Cardiac septum (tissue), 1 donor: ENCODE measurements at regions not wholly inside any gene's neighbourhood (a gene's known extent, or its start where the extent isn't known, plus 50 kb on each side); places are given as distances from the start of the nearest gene placed in this dataset.
"Not testable (repeated sequence)": the region's sequence is repeated elsewhere in the genome, so short reads cannot be mapped to it uniquely, and the experiment has no call there.

Source experiments
- DNase-seq: peaks from one replicate; pipeline ENCODE4 v3.0.0-alpha.2; 2020; ENCODE audit warnings: low spot score
- intact Hi-C: fragments of 100-400 bp; cut with DNase I; formaldehyde crosslinking; loops from one replicate; pipeline ENCODE4 v1.14.0; 2022
- donor health status: DM: no; HTN: no; CAD: no.

- DNase-seq: no peak
- intact Hi-C loops: no loop called here
These were observed 256.8 kb upstream of the RGMB start for GRCh38 chr5:98516701-98517100.

DNA sequence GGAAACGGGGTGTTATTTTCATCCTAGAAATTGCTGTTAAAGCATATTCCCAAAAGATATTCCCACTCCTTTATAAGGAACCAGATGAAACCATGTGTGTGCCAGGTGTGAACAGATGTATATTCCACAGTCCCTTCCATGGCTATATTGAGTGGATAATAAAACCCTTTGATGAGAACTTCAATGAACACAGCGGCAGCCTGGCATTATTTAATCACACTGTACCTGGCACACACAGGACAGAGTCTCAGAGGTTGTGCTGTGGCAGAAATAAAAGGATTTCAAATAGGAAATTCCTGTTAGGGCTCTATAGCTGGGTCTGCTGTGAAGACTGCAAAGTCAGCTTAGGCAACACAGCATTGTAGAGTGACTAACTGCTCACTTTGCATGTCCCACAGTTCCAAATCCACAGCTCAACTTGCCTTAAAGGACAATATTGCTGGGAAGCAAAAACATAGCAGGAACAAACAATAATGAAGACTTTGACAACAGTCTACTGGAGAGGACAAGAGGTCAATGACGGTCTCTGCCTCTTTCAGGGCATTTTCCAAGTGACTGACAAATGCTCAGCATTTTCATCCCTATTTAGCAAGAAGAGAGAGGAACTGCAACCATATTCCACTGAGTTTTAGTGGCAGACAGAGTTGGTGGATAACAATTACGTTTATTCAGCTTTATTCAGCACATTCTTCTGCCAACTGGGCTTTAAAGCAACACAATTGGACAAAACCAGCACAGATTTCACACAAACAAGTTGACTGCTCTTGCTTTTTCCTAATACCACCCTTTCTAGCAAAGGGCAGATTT is 255.7 kb upstream of the RGMB start:
- intact Hi-C loops: no loop called here
- no peak for DNase-seq

GRCh38 chr5:98518754-98519153 is 254.7 kb upstream of the RGMB start:
- DNase-seq: no peak
- intact Hi-C loops: no loop called here

DNA sequence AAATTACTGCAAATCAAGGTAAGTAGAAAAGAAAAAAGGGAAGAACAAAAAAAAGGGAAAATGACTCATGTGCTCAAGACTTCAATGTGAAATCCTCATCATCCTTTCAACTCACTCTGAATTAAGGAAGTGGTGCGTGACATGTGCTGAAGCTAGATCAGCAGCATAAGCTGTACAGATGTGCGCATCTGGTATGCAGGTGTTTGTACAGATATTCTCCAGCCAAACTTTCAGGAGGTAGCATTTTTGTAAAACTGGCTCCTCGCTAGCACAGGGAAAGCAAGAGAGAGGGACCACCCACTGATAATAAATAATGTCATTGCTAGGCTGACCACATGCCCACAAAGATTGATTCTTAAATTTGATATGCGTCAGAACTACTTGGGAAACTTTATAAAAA is 253.9 kb upstream of the RGMB start:
- no peak for DNase-seq
- intact Hi-C loops: no loop called here

DNA sequence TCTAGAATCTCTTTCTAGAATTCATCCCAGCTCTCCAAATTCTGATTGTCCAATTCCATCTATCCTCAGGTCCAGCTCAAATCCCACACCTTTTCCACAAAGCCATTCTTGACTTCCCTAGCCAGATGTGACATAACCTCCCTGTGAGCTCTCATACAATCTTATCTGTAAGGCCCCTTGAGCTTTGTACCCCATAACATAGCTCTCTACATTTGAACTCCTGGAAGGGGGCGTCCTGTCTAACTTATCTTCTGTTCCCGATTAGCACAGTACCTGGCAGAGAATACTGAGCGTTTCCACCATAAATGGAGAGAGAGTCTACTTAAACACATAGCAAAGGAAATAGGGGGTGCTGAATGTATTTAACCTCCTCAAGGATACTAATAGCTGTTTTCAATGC is 251.6 kb upstream of the RGMB start:
- no peak for DNase-seq
- intact Hi-C loops: no loop called here

DNA sequence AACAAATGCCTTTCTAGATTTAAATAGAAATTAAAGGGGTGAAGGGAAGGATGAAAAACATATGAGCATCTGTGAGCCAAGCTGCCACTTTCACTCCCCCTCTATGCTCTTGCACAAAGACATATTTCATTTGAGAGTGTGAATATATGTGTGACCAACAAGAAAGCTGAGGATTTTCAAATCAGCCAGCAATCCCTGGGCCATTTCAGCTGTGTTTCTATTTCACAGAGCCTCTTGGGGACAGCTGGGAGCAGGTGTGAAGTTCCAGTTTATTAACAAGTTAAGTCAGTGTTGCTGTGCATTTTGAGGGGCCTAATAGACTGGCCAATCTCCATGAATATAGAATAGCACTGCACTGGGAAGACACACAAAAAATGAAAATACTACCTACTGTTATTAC is 248.7 kb upstream of the RGMB start:
- intact Hi-C loops: no loop called here
- no peak for DNase-seq

GRCh38 chr5:98527846-98528245 is 245.6 kb upstream of the RGMB start:
- DNase-seq: no peak
- intact Hi-C loops: no loop called here

DNA sequence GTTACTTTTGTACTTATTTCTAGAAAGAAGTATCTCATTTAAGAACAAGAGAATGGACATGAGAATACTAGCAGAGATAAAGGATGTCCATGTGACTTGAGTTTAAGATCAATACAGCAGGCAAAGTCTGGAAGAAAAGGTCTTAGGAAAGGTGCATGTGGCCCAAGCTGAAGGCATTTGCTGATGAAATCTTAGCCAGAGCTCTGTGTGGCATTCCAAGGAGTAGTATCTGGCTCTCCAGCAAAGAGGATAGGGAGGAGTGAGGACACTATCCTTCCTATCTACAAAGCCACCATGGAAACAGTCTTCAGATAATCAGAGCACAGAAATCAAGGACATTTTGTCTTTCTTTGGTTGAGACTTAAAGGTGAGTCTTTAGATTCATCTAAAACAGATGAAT is 244.1 kb upstream of the RGMB start:
- DNase-seq: no peak

GRCh38 chr5:98530224-98530623 is 243.2 kb upstream of the RGMB start:
- DNase-seq: no peak
- intact Hi-C loops: no loop called here

More for the DNA sequence above, 244.1 kb upstream of the RGMB start:
- intact Hi-C loops: no loop called here

GRCh38 chr5:98535901-98536300 is 237.6 kb upstream of the RGMB start:
- no peak for DNase-seq
- intact Hi-C loops: no loop called here

DNA sequence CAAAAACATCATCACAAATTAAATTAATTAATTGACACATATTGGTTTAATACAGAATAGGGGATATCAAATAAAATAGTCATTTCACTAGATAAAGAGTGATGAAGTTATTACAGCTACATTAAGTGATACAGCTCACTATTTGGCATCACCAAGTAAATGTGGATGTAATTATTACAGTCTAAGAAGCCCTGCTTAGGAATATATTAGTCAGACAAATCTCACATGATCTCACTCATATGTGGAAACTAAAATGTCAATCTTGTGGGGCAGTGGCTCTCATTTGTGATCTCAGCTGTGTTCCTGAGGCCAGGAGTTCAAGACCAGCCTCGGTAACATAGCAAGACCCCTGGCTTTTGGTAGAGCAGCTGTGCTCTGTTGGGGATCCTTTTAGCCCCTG is 233.4 kb upstream of the RGMB start:
- intact Hi-C loops: no loop called here
- no peak for DNase-seq

- no peak for DNase-seq
- intact Hi-C loops: no loop called here
These were observed 231.8 kb upstream of the RGMB start for GRCh38 chr5:98541641-98542040.

DNA sequence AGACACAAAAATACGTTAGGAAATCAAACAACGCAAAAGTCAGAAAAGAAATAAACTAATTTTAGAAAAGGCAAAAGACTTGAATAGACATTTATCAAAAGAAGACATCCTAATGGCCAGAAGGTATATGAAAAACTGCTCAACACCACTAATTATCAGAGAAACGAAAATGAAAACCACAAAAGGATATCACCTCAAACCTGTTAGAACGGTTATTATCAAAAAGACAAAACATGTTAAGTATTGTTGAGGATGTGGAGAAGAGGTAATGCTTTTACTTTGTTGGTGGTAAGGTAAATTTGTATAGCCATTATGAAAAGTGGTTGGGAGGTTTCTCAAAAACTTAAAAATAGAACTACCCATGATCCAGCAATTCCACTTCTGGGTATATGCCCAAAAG is 230.0 kb upstream of the RGMB start:
- no peak for DNase-seq
- intact Hi-C loops: no loop called here

GRCh38 chr5:98546924-98547323 is 226.5 kb upstream of the RGMB start:
- intact Hi-C loops, DNase-seq: not testable (repeated sequence)

DNA sequence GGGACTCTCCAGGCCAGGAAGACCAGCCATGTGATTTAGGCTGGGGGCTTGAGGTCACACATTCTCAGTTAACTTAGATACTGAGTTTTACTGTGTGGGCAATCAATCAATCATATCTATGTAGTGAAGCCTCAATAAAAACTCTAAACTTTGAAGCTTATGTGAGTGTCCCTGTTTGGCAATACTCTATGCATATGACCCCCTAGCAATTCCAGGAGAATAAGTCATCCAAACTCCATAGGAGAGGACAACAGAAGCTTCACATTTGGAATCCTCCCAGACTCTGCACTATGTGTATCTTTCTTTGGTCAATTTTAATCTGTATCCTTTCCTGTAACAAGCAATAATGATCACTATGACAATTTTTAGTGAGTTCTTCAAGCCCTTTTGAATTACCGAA is 216.8 kb upstream of the RGMB start:
- DNase-seq: no peak
- intact Hi-C loops: no loop called here

DNA sequence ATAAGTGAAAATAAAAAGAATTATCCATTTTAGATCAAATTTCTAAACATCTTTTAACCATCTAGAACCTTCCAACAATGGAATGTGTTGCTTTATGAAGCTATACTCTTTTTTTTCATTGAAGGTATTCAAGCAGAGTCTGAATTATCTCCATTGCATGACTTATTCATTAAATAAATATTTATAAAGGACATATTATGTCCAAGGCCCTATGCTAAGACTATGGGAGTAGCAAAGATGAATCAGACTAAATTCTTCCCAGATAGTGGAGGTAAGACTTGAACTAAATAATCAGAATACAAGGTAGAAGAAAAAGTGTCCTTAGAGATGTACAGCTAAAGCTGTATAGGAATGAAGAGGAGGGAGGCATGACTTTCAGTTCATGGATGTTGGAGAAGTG is 215.5 kb upstream of the RGMB start:
- intact Hi-C loops: no loop called here
- DNase-seq: no peak

DNA sequence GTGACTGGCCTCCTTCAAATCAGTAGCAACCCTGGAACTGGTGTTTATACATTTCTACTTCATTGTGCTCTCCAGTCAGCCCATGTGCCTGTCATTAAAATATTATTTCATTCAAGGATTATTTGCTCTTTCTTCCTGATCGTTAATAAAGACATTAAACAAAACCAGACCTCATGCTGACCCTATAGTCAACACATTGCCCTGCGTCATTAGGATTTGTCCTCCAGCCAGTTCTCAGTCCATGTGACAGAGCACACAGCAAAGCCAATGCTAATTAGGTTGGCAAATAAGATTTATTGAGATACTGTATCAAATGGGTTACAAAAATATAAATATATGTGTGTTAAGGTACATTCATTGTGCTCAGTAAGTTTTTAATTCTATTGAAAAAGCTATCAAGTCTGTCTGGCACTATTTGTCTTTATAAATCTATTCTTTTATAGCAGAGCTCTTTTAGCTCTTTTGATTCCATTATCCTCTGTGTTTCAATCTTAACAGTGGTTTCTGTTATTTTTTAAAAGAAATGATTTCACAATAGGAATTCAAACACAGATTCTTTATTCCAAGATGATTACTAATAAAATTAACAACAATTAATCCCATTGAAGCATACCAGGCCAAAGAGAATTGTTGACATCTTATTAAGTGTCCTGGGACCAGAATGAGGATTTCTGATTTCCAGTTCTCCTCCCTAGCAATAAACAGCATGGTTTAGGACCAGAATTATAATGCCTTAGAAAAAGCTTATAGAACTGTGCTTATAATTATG is 209.4 kb upstream of the RGMB start:
- DNase-seq: no peak
- intact Hi-C loops: no loop called here

DNA sequence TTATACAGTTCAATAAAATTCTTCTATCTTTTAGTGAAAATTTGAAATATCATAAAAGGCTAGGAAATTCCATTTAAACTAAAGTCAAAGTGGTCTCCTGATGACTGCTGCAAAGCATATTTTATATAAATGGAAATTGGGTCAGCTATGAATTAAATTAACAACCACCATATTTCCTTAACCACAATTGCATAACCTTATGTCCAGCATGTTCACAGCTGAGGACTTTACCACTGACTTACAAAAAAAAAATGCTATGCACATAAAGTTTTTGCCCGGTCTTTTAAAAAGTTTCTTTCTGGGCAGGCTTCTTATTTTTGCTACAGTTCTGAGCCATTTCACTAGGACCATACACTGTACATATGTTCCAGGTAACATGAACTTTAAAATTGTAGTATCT is 208.6 kb upstream of the RGMB start:
- DNase-seq: no peak
- intact Hi-C loops: no loop called here

- intact Hi-C loops: no loop called here
- no peak for DNase-seq
These were observed 205.1 kb upstream of the RGMB start for GRCh38 chr5:98568336-98568735.

GRCh38 chr5:98569288-98569687 is 204.2 kb upstream of the RGMB start:
- DNase-seq: no peak
- intact Hi-C loops: no loop called here

- DNase-seq: no peak
- intact Hi-C loops: no loop called here
These were observed 203.5 kb upstream of the RGMB start for GRCh38 chr5:98570010-98570409.
